AG08395 (cell line): ENCODE measurements at regions not wholly inside any gene's neighbourhood (a gene's known extent, or its start where the extent isn't known, plus 50 kb on each side); places are given as distances from the start of the nearest gene placed in this dataset.
"Not testable (repeated sequence)": the region's sequence is repeated elsewhere in the genome, so short reads cannot be mapped to it uniquely, and the experiment has no call there.

Experiments
- DNase-seq: peaks from one replicate; pipeline ENCODE4 v3.0.0; 2012; ENCODE audit warnings: mixed read lengths, low spot score

GRCh38 chr15:26024241-26024640 lies 161.1 kb upstream of the ATP10A start:
- no peak for DNase-seq

- no peak for DNase-seq
Measured at GRCh38 chr15:26023691-26024090, 160.6 kb upstream of the ATP10A start.

- DNase-seq, result no peak
Measured at GRCh38 chr15:26023231-26023630, 160.1 kb upstream of the ATP10A start.

- DNase-seq, result no peak
Measured at GRCh38 chr15:26020871-26021270, 157.7 kb upstream of the ATP10A start.

- no peak for DNase-seq
Measured at GRCh38 chr15:26017665-26018064, 154.5 kb upstream of the ATP10A start.

GRCh38 chr15:26015516-26016075 lies 152.5 kb upstream of the ATP10A start:
- DNase-seq, result no peak

- DNase-seq, result peak; percentile 29
Measured at GRCh38 chr15:26013981-26014380, 150.9 kb upstream of the ATP10A start.

- no peak for DNase-seq
Measured at GRCh38 chr15:26011916-26012315, 148.8 kb upstream of the ATP10A start.

- no peak for DNase-seq
Measured at GRCh38 chr15:26007151-26007550, 144.0 kb upstream of the ATP10A start.

GRCh38 chr15:26001201-26001600 lies 138.1 kb upstream of the ATP10A start:
- DNase-seq, result no peak

GRCh38 chr15:25993506-25993905 lies 130.4 kb upstream of the ATP10A start:
- DNase-seq, result no peak

GRCh38 chr15:25990220-25990619 lies 127.1 kb upstream of the ATP10A start:
- no peak for DNase-seq

- DNase-seq, result no peak
Measured at GRCh38 chr15:25989327-25989726, 126.2 kb upstream of the ATP10A start.

GRCh38 chr15:25988716-25989115 lies 125.6 kb upstream of the ATP10A start:
- DNase-seq, result not testable (repeated sequence)

- DNase-seq, result no peak
Measured at GRCh38 chr15:25987638-25988037, 124.5 kb upstream of the ATP10A start.

GRCh38 chr15:25985165-25985564 lies 122.0 kb upstream of the ATP10A start:
- DNase-seq, result no peak

GRCh38 chr15:25982736-25983135 lies 119.6 kb upstream of the ATP10A start:
- no peak for DNase-seq

- no peak for DNase-seq
Measured at GRCh38 chr15:25981114-25981513, 118.0 kb upstream of the ATP10A start.

- no peak for DNase-seq
Measured at GRCh38 chr15:25972141-25972675, 109.1 kb upstream of the ATP10A start.

GRCh38 chr15:25971053-25971452 lies 107.9 kb upstream of the ATP10A start:
- DNase-seq, result peak; percentile 9

- no peak for DNase-seq
Measured at GRCh38 chr15:25969886-25970285, 106.8 kb upstream of the ATP10A start.

GRCh38 chr15:25967116-25967515 lies 104.0 kb upstream of the ATP10A start:
- DNase-seq, result no peak

GRCh38 chr15:25965326-25965725 lies 102.2 kb upstream of the ATP10A start:
- no peak for DNase-seq

- no peak for DNase-seq
Measured at GRCh38 chr15:25960273-25960672, 97.1 kb upstream of the ATP10A start.
